Vagina (tissue), 2 donors: ENCODE measurements at regions not wholly inside any gene's neighbourhood (a gene's known extent, or its start where the extent isn't known, plus 50 kb on each side); places are given as distances from the start of the nearest gene placed in this dataset.

Source experiments
- POLR2A ChIP-seq, 2 donors: fragments of 450-650 bp; IDR thresholded peaks; one replicate each; pipeline ENCODE4 v1.6.1; 2017; ENCODE audit warnings: antibody characterized with exemption in 2 of 2, mild to moderate bottlenecking in 2 of 2, moderate library complexity in 2 of 2
- TF ChIP-seq, protein P1 (sequence below), 3 experiments: fragments of 450-650 bp in 2 of 3; fragments of 200-600 bp in 1 of 3; sonication (generic) in 1 of 3; IDR thresholded peaks; one replicate each; pipeline ENCODE4 v1.5.1; 2017 to 2019; ENCODE audit warnings: antibody characterized with exemption in 3 of 3, mild to moderate bottlenecking in 2 of 3, moderate library complexity in 2 of 3

GRCh38 chr5:38099205-38100168, 158.9 kb upstream of the EGFLAM start:
- TF ChIP-seq, protein P1, sequence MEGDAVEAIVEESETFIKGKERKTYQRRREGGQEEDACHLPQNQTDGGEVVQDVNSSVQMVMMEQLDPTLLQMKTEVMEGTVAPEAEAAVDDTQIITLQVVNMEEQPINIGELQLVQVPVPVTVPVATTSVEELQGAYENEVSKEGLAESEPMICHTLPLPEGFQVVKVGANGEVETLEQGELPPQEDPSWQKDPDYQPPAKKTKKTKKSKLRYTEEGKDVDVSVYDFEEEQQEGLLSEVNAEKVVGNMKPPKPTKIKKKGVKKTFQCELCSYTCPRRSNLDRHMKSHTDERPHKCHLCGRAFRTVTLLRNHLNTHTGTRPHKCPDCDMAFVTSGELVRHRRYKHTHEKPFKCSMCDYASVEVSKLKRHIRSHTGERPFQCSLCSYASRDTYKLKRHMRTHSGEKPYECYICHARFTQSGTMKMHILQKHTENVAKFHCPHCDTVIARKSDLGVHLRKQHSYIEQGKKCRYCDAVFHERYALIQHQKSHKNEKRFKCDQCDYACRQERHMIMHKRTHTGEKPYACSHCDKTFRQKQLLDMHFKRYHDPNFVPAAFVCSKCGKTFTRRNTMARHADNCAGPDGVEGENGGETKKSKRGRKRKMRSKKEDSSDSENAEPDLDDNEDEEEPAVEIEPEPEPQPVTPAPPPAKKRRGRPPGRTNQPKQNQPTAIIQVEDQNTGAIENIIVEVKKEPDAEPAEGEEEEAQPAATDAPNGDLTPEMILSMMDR (IDR thresholded peaks at IDR 0.05): no peak
- no peak for TF ChIP-seq POLR2A (IDR thresholded peaks at IDR 0.05)
